Activated CD8-positive, alpha-beta T cell treated with anti-CD3 and anti-CD28 coated beads for 36 hours (primary cell): ENCODE measurements at regions not wholly inside any gene's neighbourhood (a gene's known extent, or its start where the extent isn't known, plus 50 kb on each side); places are given as distances from the start of the nearest gene placed in this dataset.

Source experiments
- ATAC-seq: fragments of 200-7000 bp; cut with Tn5 transposase; one replicate; pipeline ENCODE4 v1.10.0; 2021; ENCODE audit warnings: mild to moderate bottlenecking, moderate library complexity
- CTCF ChIA-PET: fragments of 350-600 bp; sonication (Branson Sonifier 250); formaldehyde crosslinking; loops from one replicate; lab custom pipeline; 2021; ENCODE audit warnings: antibody characterized with exemption; lab: Charles Lee
- POLR2A ChIA-PET: fragments of 350-600 bp; sonication (Branson Sonifier 250); formaldehyde crosslinking; loops from one replicate; lab custom pipeline; 2021; ENCODE audit warnings: antibody characterized with exemption; lab: Charles Lee
- DNase-seq: peaks from one replicate; pipeline ENCODE4 v3.0.0-alpha.2; 2020
- H3K27ac Mint-ChIP-seq: one replicate; pipeline ENCODE4 v1.8.0; 2021; ENCODE audit warnings: mild to moderate bottlenecking, mixed read lengths
- H3K27me3 Mint-ChIP-seq: one replicate; pipeline ENCODE4 v1.8.0; 2021; ENCODE audit warnings: mixed read lengths
- H3K36me3 Mint-ChIP-seq: one replicate; pipeline ENCODE4 v1.8.0; 2021; ENCODE audit warnings: low read depth, mixed read lengths
- H3K4me1 Mint-ChIP-seq: one replicate; pipeline ENCODE4 v1.8.0; 2021; ENCODE audit warnings: low read depth, mixed read lengths
- H3K4me3 Mint-ChIP-seq: one replicate; pipeline ENCODE4 v1.8.0; 2021; ENCODE audit warnings: mild to moderate bottlenecking, moderate library complexity, mixed read lengths
- H3K9me3 Mint-ChIP-seq: one replicate; pipeline ENCODE4 v1.8.0; 2021; ENCODE audit warnings: mixed read lengths
- CTCF ChIP-seq: fragments of 200-600 bp; IDR thresholded peaks from one replicate; pipeline ENCODE4 v1.8.0; 2022; ENCODE audit warnings: antibody characterized with exemption, mild to moderate bottlenecking
- intact Hi-C: fragments of 100-400 bp; cut with micrococcal nuclease; formaldehyde crosslinking; loops from one replicate; pipeline ENCODE4 v1.10.0; 2022

- Mint-ChIP-seq H3K4me1 (peaks cover 28% of the 10 kb centered on the region), H3K36me3 (peaks cover 10% of the 10 kb centered on the region), H3K27me3 (no peaks in the 10 kb centered on the region), H3K4me3 (peak overlapping the region; percentile 94), H3K27ac (peak overlapping the region; percentile 86), H3K9me3 (peaks cover 14% of the 10 kb centered on the region)
- ATAC-seq (peak; percentile 94), DNase-seq (peak; percentile 95)
- ChIA-PET CTCF (no interaction called here), POLR2A (interaction anchor here (0.9 to 1.3 kb wide), 3 partner anchors 34 to 156 kb away, joined by 3 read pairs; no protein-coding TSS in a partner anchor)
- intact Hi-C loops, result no loop called here
- no peak for TF ChIP-seq CTCF
These were observed 59.1 kb downstream of the ZNF467 start for GRCh38 chr7:149714081-149714909.

GRCh38 chr7:149713731-149714068, 59.7 kb downstream of the ZNF467 start:
- no peak for TF ChIP-seq CTCF
- CTCF ChIA-PET, result no interaction called here
- peaks cover 9% of the 10 kb centered on the region for H3K36me3 Mint-ChIP-seq
- DNase-seq (no peak), ATAC-seq (no peak)
- H3K27ac Mint-ChIP-seq, result no peak overlapping the region
- no peaks in the 10 kb centered on the region for H3K27me3 Mint-ChIP-seq
- peaks cover 22% of the 10 kb centered on the region for H3K4me1 Mint-ChIP-seq
- intact Hi-C loops, result no loop called here
- H3K9me3 Mint-ChIP-seq, result peaks cover 14% of the 10 kb centered on the region
- peak overlapping the region; percentile 94 for H3K4me3 Mint-ChIP-seq
- POLR2A ChIA-PET, result no interaction called here

GRCh38 chr7:149713061-149713730, 60.2 kb downstream of the ZNF467 start:
- no peak for TF ChIP-seq CTCF
- POLR2A ChIA-PET, result no interaction called here
- H3K27me3 Mint-ChIP-seq, result no peaks in the 10 kb centered on the region
- intact Hi-C loops, result no loop called here
- H3K4me1 Mint-ChIP-seq, result peaks cover 21% of the 10 kb centered on the region
- peaks cover 8% of the 10 kb centered on the region for H3K36me3 Mint-ChIP-seq
- peak overlapping the region; percentile 50 for H3K4me3 Mint-ChIP-seq
- no peak for DNase-seq
- CTCF ChIA-PET, result no interaction called here
- ATAC-seq, result no peak
- H3K27ac Mint-ChIP-seq, result no peak overlapping the region
- H3K9me3 Mint-ChIP-seq, result peaks cover 14% of the 10 kb centered on the region

GRCh38 chr7:149708026-149708425, 65.4 kb downstream of the ZNF467 start:
- POLR2A ChIA-PET, result no interaction called here

More at GRCh38 chr7:149708026-149708425, 65.4 kb downstream of the ZNF467 start:
- DNase-seq (no peak), ATAC-seq (no peak)
- H3K36me3 Mint-ChIP-seq, result peaks cover 3% of the 10 kb centered on the region
- no peak overlapping the region for H3K27ac Mint-ChIP-seq
- peaks cover 14% of the 10 kb centered on the region for H3K9me3 Mint-ChIP-seq
- CTCF ChIA-PET, result interaction anchor here (1.2 to 2.1 kb wide), 3 partner anchors 14 to 45 kb away, joined by 3 to 8 read pairs (median 6); no protein-coding TSS in a partner anchor
- intact Hi-C loops, result no loop called here
- no peaks in the 10 kb centered on the region for H3K4me1 Mint-ChIP-seq
- peaks cover 11% of the 10 kb centered on the region for H3K27me3 Mint-ChIP-seq
- H3K4me3 Mint-ChIP-seq, result no peak overlapping the region
- no peak for TF ChIP-seq CTCF
